Omental fat pad (tissue), 3 donors: ENCODE measurements at regions not wholly inside any gene's neighbourhood (a gene's known extent, or its start where the extent isn't known, plus 50 kb on each side); places are given as distances from the start of the nearest gene placed in this dataset.

Source experiments
- ATAC-seq: fragments of 150-250 bp; one replicate; pipeline ENCODE4 v1.9.1; 2016; ENCODE audit warnings: mild to moderate bottlenecking, moderate library complexity; ENCODE audit not compliant: low FRiP score
- DNase-seq: peaks from one replicate; pipeline ENCODE4 v3.0.0-alpha.2; 2019; ENCODE audit warnings: low spot score
- TF ChIP-seq, protein P1 (sequence below), 3 donors: fragments of 450-650 bp; IDR thresholded peaks; one replicate each; pipeline ENCODE4 v1.5.1; 2016 to 2017; ENCODE audit warnings: antibody characterized with exemption in 3 of 3, mild to moderate bottlenecking in 3 of 3, moderate library complexity in 2 of 3

DNA sequence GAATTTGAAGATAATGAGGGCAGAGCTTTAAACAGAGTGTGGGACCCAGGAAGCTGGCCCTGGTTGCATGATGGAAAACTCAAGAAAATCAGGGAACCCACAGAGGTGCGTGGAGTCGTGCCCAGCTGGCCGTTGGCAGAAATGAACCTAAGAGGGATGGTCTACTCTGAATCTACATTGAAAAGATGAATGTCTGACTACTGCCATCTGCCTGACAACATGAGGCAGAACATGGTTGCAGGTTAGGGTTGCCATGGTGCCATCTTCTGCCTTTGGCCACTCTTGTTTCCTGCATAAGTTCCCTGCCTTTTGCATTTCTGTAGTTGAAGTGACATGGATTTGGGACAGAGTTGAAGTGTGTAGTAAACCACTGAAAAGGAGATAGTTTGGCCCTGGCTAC lies 138.5 kb upstream of the COBL start:
- no peak for DNase-seq
- TF ChIP-seq, protein P1, sequence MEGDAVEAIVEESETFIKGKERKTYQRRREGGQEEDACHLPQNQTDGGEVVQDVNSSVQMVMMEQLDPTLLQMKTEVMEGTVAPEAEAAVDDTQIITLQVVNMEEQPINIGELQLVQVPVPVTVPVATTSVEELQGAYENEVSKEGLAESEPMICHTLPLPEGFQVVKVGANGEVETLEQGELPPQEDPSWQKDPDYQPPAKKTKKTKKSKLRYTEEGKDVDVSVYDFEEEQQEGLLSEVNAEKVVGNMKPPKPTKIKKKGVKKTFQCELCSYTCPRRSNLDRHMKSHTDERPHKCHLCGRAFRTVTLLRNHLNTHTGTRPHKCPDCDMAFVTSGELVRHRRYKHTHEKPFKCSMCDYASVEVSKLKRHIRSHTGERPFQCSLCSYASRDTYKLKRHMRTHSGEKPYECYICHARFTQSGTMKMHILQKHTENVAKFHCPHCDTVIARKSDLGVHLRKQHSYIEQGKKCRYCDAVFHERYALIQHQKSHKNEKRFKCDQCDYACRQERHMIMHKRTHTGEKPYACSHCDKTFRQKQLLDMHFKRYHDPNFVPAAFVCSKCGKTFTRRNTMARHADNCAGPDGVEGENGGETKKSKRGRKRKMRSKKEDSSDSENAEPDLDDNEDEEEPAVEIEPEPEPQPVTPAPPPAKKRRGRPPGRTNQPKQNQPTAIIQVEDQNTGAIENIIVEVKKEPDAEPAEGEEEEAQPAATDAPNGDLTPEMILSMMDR (IDR thresholded peaks at IDR 0.05) = no peak
- ATAC-seq = no peak

DNA sequence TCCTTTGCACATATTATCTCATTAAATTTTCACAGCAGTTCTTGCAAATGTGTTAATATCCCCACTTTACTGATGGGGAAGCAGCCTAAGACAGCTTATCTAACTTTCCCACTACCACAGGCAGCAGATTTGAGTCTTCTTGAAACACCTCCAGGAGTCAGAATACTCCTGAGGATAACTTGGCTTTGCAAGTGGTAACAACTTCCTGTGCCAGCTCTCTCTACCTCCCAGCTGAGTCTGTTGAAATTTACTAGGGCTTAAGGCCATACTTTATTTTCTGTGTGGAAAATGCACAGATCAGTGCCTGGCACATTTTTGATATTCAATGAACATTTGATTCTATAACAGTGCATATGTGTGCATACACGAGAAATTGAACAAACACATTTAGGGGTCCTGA lies 136.1 kb upstream of the COBL start:
- DNase-seq (no peak), ATAC-seq (no peak)
- TF ChIP-seq, protein P1 (IDR thresholded peaks at IDR 0.05) = no peak

DNA sequence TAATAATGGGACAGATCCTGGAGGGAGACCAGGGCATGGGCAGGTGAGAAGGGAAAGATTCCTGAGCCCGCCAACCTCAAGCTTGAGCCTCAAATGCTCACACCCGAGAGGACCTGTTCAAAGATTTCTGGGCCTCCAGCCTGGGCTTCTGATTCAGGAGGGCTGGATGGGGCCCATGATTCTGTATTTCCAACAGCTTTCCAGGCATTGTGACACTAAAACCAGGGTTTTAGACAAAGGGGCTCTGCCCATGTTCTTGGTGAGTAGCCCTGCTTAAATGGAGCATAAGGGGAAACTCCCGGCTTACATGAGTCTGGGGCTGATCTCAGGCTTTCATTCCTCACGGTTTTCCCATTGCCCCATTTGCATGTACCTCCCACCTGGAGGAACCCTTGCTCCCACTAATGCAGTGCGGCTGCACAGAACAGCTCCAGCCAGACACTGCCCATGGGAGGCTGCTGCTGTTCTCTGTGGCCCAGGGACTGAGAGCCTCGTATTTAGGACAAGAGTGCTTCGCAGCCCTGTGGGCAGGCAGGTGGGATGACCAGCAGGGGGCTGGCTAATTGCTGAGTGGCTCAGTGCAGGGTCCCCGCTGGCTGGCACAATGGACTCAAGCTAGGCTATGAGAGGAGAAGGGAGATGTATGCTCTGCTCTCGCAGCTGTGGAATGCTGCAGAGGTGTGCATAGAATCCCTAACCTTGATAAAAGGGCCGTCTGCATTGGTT lies 135.3 kb upstream of the COBL start:
- ATAC-seq = no peak
- TF ChIP-seq, protein P1 (IDR thresholded peaks at IDR 0.05) = no peak

DNA sequence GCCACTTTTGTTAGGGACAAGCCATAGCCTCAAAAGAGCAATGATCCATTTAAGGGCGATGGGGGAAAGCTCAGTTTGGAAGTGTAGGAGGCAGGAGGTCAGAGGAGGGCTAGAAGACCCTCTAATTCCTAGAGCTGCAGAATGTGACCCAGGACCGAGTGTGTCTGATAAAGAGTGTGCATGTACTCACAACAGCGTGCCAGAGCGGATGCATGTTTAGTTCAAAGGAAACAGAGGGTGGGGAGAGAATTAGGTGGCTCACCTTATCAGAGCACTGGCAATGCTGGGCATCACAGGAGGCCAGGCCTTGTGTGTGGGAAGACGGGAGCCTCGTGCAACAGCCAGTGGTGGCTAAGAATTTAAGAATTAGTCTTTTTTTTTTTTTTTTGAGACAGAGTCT lies 133.9 kb upstream of the COBL start:
- ATAC-seq (no peak), DNase-seq (no peak)
- TF ChIP-seq, protein P1 (IDR thresholded peaks at IDR 0.05) = no peak

More for the DNA sequence above, 135.3 kb upstream of the COBL start:
- DNase-seq = no peak

DNA sequence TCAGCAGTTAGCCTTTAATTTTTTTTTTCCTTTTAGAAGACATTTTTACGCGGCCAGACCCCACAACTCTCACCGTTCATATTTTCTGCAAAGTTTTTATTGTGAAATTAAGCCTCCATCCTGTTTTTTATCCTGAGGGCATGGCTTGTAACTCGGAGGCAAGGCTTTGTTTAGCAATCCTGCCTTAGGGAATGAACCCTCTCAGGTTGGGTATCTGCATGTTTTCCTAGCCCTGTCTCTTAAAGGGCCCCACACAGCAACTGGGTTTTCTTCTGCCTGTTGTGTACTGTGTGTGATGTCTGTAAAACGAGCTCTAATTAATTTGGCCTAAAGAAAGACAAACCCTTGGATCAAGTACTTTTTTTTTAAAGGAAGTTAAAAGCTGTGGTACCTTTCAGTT lies 130.2 kb upstream of the COBL start:
- ATAC-seq (no peak), DNase-seq (no peak)
- TF ChIP-seq, protein P1 (IDR thresholded peaks at IDR 0.05) = no peak

DNA sequence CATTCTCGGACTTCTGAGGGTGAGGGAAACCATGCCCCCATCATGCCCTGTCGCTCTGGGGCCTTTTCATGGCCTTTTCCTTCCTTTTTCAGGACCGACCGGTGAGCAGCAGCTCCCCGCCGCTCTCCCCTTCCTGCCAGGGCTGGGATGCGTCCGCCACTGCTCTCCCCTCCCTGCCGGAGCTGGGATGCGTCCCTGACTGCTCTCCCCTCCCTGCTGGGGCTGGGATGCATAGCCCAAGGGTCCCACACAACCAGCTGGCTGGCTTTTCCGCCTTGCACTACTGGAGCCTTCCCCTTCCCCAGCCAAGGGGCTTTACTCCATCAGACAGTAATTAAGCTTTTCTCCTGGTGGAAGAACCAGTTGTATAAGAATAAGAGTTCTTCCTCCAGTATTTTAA lies 129.7 kb upstream of the COBL start:
- DNase-seq (no peak), ATAC-seq (no peak)
- TF ChIP-seq, protein P1 (IDR thresholded peaks at IDR 0.05) = no peak

DNA sequence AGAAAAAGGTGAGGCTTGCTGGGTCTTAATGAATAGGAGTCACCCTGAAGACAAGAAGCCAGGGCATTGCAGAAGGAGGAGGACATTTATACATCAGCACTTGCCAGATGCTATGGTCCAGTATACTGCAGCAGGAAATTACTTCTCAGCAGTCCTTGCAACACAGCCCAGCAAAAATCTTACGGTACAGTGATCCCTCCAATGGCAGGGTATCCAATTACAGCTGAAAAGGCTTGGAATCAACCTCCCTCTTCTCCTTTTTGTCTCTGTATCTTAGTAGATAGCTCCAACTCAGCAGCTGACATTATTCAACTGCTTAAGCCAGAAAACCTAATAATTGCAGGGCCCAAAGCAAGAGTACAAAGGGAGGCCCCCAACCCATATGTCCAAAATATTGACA lies 128.3 kb upstream of the COBL start:
- no peak for DNase-seq
- no peak for ATAC-seq
- TF ChIP-seq, protein P1 (IDR thresholded peaks at IDR 0.05) = no peak
